ENCODE measurements at regions not wholly inside any gene's neighbourhood (a gene's known extent, or its start where the extent isn't known, plus 50 kb on each side); places are given as distances from the start of the nearest gene placed in this dataset.

GRCh38 chr21:31538816-31539215 is 120.7 kb upstream of the SOD1 start:
- Mint-ChIP-seq H3K4me3 (no peak overlapping the region), H3K36me3 (ENCODE audit: low read depth) (no peaks in the 10 kb centered on the region), H3K4me1 (no peaks in the 10 kb centered on the region), H3K27ac (no peak overlapping the region), H3K27me3 (no peaks in the 10 kb centered on the region)
- no peak for DNase-seq
- ATAC-seq = no peak
- no peaks in the 10 kb centered on the region for H3K9me3 ChIP-seq (ENCODE audit: control insufficient read depth, low read length, poor library complexity, severe bottlenecking)

GRCh38 chr21:31537872-31538576 is 121.5 kb upstream of the SOD1 start:
- Mint-ChIP-seq H3K4me3 (no peak overlapping the region), H3K27me3 (no peaks in the 10 kb centered on the region), H3K36me3 (ENCODE audit: low read depth) (no peaks in the 10 kb centered on the region), H3K4me1 (no peaks in the 10 kb centered on the region), H3K27ac (no peak overlapping the region)
- DNase-seq (no peak), ATAC-seq (no peak)
- H3K9me3 ChIP-seq (ENCODE audit: control insufficient read depth, low read length, poor library complexity, severe bottlenecking) = no peaks in the 10 kb centered on the region

- DNase-seq = no peak
- no peaks in the 10 kb centered on the region for H3K9me3 ChIP-seq (ENCODE audit: control insufficient read depth, low read length, poor library complexity, severe bottlenecking)
- ATAC-seq = no peak
- Mint-ChIP-seq H3K27me3 (no peaks in the 10 kb centered on the region), H3K36me3 (ENCODE audit: low read depth) (peaks cover 2% of the 10 kb centered on the region), H3K27ac (no peak overlapping the region), H3K4me1 (no peaks in the 10 kb centered on the region), H3K4me3 (no peak overlapping the region)
These were observed 123.4 kb upstream of the SOD1 start for GRCh38 chr21:31536138-31536537.

- DNase-seq (no peak), ATAC-seq (no peak)
- Mint-ChIP-seq H3K27ac (no peak overlapping the region), H3K4me1 (peaks cover 10% of the 10 kb centered on the region), H3K27me3 (no peaks in the 10 kb centered on the region), H3K4me3 (no peak overlapping the region), H3K36me3 (ENCODE audit: low read depth) (peaks cover 2% of the 10 kb centered on the region)
- no peaks in the 10 kb centered on the region for H3K9me3 ChIP-seq (ENCODE audit: control insufficient read depth, low read length, poor library complexity, severe bottlenecking)
These were observed 127.5 kb upstream of the SOD1 start for GRCh38 chr21:31531967-31532366.

DNA sequence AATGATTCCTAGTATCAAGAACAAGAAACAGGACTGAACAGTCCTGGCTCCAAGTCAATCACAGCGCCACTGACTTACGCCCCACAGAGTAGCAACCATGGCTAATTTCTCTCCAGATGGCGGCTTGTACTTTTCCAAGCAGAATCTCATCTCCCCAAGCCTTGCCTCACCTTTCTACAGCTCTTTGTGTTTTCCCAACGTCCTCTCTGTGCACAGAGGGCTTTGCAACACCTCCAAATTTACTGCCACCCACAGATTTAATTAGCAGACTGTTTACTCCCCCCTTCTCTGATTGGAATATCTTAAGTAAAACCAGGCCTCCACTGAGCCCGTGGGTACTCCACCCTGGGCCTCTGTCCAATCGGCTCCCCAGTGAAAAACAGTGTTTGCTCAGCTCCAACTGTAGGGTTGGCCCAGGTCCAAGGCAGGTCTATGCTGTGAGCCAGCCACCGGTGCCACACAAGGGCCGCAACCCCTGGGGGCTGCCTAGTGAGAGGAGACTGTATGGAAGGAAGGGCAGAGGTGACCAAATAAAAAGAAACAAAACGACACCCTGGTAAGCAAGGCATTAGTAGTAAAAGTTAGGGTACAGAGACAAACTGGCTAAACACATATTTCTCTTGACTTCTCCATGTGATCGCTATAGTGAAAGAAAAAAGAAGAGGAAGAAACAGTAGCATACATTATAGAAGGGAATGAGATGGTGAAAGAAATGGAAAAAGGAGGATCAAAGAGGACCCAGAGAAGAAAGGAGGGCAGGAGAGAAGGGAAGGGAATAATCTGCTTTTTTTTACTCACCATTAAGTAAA is 128.4 kb upstream of the SOD1 start:
- Mint-ChIP-seq H3K4me1 (peaks cover 11% of the 10 kb centered on the region), H3K36me3 (ENCODE audit: low read depth) (peaks cover 2% of the 10 kb centered on the region), H3K27ac (peak overlapping the region; percentile 39), H3K4me3 (no peak overlapping the region), H3K27me3 (no peaks in the 10 kb centered on the region)
- no peak for DNase-seq
- H3K9me3 ChIP-seq (ENCODE audit: control insufficient read depth, low read length, poor library complexity, severe bottlenecking) = no peaks in the 10 kb centered on the region
- ATAC-seq = no peak

DNA sequence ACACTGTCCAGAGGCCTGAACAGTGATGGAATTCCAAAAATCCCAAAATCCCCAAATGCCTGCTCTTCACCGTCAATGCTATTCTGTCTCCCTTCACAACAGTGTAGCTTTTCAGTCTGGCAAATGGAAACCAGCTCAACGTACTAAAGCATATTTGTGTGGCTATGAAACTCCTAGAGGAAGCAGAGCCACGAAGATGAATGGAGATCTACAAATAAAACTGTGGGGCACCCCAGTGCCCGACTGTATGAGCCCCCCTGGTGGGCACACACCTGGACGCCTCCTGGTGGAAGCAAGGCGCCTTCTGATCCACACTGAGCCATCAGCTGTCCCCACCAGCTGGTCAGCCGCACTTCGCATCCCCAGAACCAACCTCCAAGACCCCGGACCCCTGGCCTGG is 129.1 kb upstream of the SOD1 start:
- H3K4me3 Mint-ChIP-seq = no peak overlapping the region
- peaks cover 13% of the 10 kb centered on the region for H3K4me1 Mint-ChIP-seq
- H3K27me3 Mint-ChIP-seq = no peaks in the 10 kb centered on the region
- ATAC-seq (no peak), DNase-seq (no peak)
- peaks cover 2% of the 10 kb centered on the region for H3K36me3 Mint-ChIP-seq (ENCODE audit: low read depth)
- no peaks in the 10 kb centered on the region for H3K9me3 ChIP-seq (ENCODE audit: control insufficient read depth, low read length, poor library complexity, severe bottlenecking)
- no peak overlapping the region for H3K27ac Mint-ChIP-seq

DNA sequence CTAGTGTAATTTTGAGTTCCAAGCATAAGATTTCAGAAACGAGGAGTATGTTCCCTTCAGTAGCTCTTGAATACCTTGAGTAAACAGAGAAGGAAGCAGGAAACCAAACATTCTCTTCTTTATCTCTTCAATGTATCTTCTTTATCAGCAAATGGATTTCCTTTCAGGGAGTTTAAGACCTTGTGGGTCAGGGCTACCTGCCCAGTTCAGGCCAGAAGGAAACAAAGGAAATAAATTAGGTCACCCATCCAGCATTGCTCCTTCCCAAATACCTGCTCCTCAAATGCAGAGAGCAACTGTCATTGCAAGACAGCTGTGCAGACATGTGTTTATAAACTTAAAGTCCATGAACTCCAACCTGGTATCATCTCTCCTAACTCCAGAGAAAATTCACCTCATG is 130.1 kb upstream of the SOD1 start:
- peaks cover 15% of the 10 kb centered on the region for H3K4me1 Mint-ChIP-seq
- peak overlapping the region; percentile 49 for H3K27ac Mint-ChIP-seq
- H3K36me3 Mint-ChIP-seq (ENCODE audit: low read depth) = peaks cover 2% of the 10 kb centered on the region
- DNase-seq (no peak), ATAC-seq (no peak)
- H3K4me3 Mint-ChIP-seq = no peak overlapping the region
- no peaks in the 10 kb centered on the region for H3K9me3 ChIP-seq (ENCODE audit: control insufficient read depth, low read length, poor library complexity, severe bottlenecking)
- no peaks in the 10 kb centered on the region for H3K27me3 Mint-ChIP-seq

GRCh38 chr21:31526040-31526439 is 133.5 kb upstream of the SOD1 start:
- H3K9me3 ChIP-seq (ENCODE audit: control insufficient read depth, low read length, poor library complexity, severe bottlenecking) = no peaks in the 10 kb centered on the region
- Mint-ChIP-seq H3K27me3 (no peaks in the 10 kb centered on the region), H3K27ac (no peak overlapping the region), H3K36me3 (ENCODE audit: low read depth) (no peaks in the 10 kb centered on the region), H3K4me1 (peaks cover 14% of the 10 kb centered on the region), H3K4me3 (no peak overlapping the region)
- no peak for DNase-seq
- no peak for ATAC-seq

- ATAC-seq (no peak), DNase-seq (no peak)
- H3K9me3 ChIP-seq (ENCODE audit: control insufficient read depth, low read length, poor library complexity, severe bottlenecking) = no peaks in the 10 kb centered on the region
- Mint-ChIP-seq H3K4me1 (peaks cover 9% of the 10 kb centered on the region), H3K27ac (no peak overlapping the region), H3K4me3 (no peak overlapping the region), H3K36me3 (ENCODE audit: low read depth) (no peaks in the 10 kb centered on the region), H3K27me3 (no peaks in the 10 kb centered on the region)
These were observed 135.4 kb upstream of the SOD1 start for GRCh38 chr21:31524140-31524539.

DNA sequence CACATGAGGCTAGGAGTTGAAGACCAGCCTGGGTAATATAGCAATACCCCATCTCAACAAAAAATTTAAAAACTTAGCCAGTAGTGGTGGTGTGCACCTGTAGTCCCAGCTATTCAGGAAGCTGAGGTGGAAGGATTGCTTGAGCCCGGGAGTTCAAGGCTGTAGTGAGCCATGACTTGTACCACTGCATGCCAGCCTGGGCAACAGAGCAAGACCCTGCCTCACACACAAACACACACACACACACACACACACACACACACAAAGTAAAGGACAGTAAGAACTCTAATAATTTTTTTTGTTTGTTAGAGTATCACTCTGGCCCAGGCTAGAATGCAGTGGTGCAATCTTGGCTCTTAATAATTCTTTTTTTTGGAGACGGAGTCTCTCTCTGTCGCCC is 138.0 kb upstream of the SOD1 start:
- H3K4me1 Mint-ChIP-seq = peaks cover 13% of the 10 kb centered on the region
- ATAC-seq = no peak
- H3K27ac Mint-ChIP-seq = no peak overlapping the region
- DNase-seq = no peak
- no peaks in the 10 kb centered on the region for H3K36me3 Mint-ChIP-seq (ENCODE audit: low read depth)
- no peaks in the 10 kb centered on the region for H3K27me3 Mint-ChIP-seq
- no peaks in the 10 kb centered on the region for H3K9me3 ChIP-seq (ENCODE audit: control insufficient read depth, low read length, poor library complexity, severe bottlenecking)
- no peak overlapping the region for H3K4me3 Mint-ChIP-seq

GRCh38 chr21:31520561-31521098 is 138.9 kb upstream of the SOD1 start:
- no peaks in the 10 kb centered on the region for H3K9me3 ChIP-seq (ENCODE audit: control insufficient read depth, low read length, poor library complexity, severe bottlenecking)
- no peaks in the 10 kb centered on the region for H3K36me3 Mint-ChIP-seq (ENCODE audit: low read depth)
- H3K4me3 Mint-ChIP-seq = no peak overlapping the region
- no peak overlapping the region for H3K27ac Mint-ChIP-seq
- H3K27me3 Mint-ChIP-seq = no peaks in the 10 kb centered on the region
- ATAC-seq = no peak
- no peak for DNase-seq
- H3K4me1 Mint-ChIP-seq = peaks cover 10% of the 10 kb centered on the region

GRCh38 chr21:31518580-31518979 is 140.9 kb upstream of the SOD1 start:
- H3K4me1 Mint-ChIP-seq = peaks cover 8% of the 10 kb centered on the region
- DNase-seq (no peak), ATAC-seq (no peak)
- no peak overlapping the region for H3K4me3 Mint-ChIP-seq
- H3K36me3 Mint-ChIP-seq (ENCODE audit: low read depth) = no peaks in the 10 kb centered on the region
- H3K9me3 ChIP-seq (ENCODE audit: control insufficient read depth, low read length, poor library complexity, severe bottlenecking) = no peaks in the 10 kb centered on the region
- H3K27me3 Mint-ChIP-seq = no peaks in the 10 kb centered on the region
- H3K27ac Mint-ChIP-seq = no peak overlapping the region

DNA sequence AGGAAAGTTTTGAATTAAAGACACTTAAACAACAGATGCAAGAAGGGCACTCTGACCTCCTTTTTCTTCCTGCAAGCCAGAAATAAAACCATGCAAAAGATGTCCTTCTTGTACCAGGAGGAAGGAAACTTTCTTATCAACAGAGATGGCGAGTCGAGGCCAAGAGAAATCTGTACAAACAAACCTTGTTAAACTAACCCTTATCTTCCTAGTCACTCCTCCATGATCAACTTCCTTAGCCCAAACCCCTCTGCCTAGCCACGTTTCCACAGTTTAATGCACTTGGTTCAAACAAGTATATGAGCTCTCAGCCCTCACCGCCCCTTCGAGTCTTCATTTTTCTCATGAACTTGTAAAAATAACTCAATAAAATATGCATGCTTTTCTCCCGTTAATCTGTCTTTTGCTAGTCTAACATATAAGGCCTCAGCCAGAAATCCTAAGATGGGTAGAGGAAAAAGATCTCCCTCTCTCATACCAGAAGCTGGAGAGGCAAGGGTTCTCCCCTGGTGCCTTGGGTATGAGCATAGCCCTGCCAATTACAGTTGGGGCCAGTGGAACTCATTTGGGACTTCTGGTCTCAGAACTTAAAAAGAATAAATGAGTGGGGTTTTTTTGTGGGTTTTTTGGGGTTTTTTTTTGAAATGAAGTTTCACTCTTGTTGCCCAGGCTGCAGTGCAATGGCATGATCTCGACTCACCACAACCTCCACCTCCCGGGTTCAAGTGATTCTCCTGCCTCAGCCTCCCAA is 141.7 kb upstream of the SOD1 start:
- H3K4me1 Mint-ChIP-seq = peaks cover 8% of the 10 kb centered on the region
- no peaks in the 10 kb centered on the region for H3K36me3 Mint-ChIP-seq (ENCODE audit: low read depth)
- no peak for DNase-seq
- H3K27me3 Mint-ChIP-seq = no peaks in the 10 kb centered on the region
- no peak for ATAC-seq
- H3K9me3 ChIP-seq (ENCODE audit: control insufficient read depth, low read length, poor library complexity, severe bottlenecking) = no peaks in the 10 kb centered on the region
- peak overlapping the region; percentile 54 for H3K27ac Mint-ChIP-seq
- no peak overlapping the region for H3K4me3 Mint-ChIP-seq

All from T-helper 17 cell (primary cell).